Activated CD4-positive, CD25-positive, alpha-beta regulatory T cell treated with anti-CD3 and anti-CD28 coated beads, Interleukin-2, amount 50 U/mL, for 24 hours (primary cell): ENCODE measurements at regions not wholly inside any gene's neighbourhood (a gene's known extent, or its start where the extent isn't known, plus 50 kb on each side); places are given as distances from the start of the nearest gene placed in this dataset.

Experiments used
- ATAC-seq, 2 donors: fragments of 150-1000 bp; cut with Tn5 transposase; one replicate each; pipeline ENCODE4 v1.10.0; 2021; ENCODE audit warnings: mild to moderate bottlenecking in 1 of 2, moderate library complexity in 1 of 2

DNA sequence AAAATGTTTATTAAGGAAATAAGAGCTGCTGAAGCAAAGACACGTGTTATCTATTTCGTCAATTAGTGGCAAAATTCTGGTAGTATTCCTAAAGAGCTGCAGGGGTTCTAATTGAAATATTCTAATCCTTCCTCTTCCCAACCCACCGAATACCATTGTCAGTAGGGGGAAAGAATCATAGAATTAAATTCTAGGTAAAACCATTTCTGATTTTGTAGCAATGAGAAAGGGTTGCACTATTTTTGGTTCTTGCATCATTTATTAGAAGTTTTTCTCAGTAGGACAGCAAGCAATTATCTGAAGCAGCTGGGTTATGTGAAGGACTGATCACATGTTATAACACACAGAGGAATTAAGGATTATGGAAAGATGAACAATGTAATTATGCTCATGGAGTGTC, 80.3 kb upstream of the SEMA6A start:
- ATAC-seq = no peak

DNA sequence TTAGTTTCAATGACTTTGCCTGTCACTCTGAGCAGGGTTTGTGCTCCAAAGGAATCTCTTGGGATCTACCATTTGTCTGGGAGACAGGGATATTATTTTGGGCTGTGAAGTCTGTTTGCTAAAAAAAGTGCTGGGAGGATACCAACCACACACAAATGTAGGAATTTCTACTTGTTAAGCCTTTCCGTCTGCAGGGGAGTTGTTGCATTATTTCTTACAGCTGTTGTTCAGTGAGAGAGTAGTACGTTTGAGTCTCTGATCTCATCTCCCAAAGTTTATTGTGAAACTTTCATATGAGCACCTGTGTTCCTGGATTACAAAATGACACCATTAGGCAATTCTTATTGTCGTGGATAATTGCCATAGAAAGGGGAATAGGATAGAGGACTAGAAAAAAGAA, 78.3 kb upstream of the SEMA6A start:
- ATAC-seq = no peak

- ATAC-seq = no peak
Measured at GRCh38 chr5:116652196-116652729, 77.6 kb upstream of the SEMA6A start.

DNA sequence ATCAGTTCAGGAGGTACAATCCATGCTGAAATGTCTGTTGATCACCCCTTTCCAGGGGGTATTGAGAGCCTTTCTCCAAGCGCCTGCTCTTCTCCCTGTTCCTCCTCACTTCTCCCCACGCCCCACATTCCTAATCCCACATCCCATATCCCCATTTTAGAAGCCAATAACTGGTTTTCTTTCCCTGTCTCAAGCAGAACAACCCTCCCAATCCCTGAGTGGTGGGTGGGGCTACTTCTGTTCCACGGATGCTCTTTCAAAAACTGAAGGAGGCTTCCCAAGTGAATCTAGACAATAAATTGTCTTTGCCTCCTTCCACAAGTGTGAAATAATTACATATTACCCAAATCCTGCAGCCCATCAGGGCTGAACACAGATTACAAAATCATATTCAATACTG, 77.0 kb upstream of the SEMA6A start:
- no peak for ATAC-seq

DNA sequence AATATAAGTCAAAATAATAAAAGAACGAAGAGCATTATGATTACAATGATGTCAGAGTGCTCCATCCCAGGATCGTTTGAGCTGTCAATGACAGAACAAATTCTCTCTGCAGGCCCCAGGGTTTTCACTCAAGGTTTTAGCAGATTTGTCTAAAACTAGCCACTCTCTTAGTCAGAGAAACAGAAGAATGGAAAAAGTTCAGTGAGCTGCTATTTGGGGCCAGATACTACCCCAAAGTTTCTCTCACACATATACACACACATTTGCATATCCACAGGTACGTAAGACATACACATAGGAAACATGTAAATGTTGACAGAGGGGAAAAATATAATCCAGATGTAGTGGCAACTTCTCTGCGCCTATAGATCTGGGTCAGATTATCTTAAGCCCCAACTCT, 76.3 kb upstream of the SEMA6A start:
- ATAC-seq = no peak

- no peak for ATAC-seq
Measured at GRCh38 chr5:116650544-116650943, 75.9 kb upstream of the SEMA6A start.

GRCh38 chr5:116646611-116647289, 72.1 kb upstream of the SEMA6A start:
- no peak for ATAC-seq

DNA sequence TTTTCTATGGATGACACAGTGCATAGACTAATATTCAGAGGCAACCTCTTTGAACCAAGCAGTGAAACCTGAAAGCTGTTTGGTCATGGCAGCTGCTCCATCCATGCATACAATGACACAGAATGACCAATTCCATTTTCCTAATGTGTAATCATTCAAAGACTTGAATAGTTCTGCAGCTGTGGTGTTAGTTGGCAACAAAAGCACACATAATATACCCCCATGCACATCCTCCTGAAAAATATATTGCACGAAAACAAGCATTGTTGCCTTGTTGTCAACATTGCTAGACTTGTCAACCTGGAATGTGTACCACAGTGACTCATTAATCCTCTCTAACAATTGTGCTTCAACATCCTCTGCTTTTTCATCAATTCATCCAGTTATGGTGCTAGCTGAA, 71.0 kb upstream of the SEMA6A start:
- no peak for ATAC-seq

- no peak for ATAC-seq
Measured at GRCh38 chr5:116640236-116640635, 65.6 kb upstream of the SEMA6A start.

DNA sequence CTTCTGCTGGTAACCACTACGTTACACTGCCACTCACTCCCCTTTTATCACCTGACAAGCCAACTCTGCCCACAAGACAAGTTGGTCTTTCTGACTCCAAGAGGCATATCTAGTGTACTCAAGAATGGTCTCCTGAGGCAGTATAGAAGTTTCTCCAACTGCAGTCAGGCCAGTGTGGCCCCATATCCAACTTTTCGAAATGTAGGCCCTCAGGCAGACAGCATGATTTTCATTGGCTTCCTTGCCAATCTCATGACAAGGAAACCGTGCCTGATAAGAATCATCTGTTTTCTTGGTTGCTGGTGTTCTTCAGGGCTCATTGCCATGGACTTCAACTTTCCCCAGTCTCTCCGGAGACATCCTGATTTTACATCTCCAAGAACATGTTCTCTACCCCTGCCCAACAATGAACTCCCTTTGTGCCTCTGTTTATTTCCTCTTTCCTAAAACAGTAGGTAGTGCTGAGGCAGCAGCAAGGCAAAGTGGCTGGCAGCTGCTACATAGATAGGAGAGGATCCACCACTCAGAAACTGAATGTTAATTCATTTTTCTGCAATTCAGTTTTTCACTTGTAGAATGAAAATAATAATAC, 62.6 kb upstream of the SEMA6A start:
- ATAC-seq = no peak

GRCh38 chr5:116632890-116633289, 58.3 kb upstream of the SEMA6A start:
- ATAC-seq = no peak

DNA sequence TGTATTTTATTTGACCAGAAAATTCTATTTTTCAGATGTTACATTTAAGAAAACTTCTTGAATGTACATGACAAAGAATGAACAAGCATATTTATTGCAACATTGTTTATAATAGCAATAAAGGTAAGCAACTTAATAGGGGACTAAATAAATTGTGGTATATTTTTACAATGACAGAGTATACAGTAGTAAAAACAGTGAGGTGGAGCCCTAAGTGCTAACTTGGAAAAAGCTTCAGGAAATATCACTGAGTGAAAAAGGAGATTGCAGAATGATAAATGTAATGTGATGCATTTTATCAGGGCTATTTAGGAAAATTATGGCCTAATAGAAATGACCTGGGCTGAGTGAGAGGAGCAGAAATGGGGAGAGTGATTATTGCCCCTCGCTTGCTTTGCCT, 56.5 kb upstream of the SEMA6A start:
- ATAC-seq = no peak

- no peak for ATAC-seq
Measured at GRCh38 chr5:116629168-116629567, 54.5 kb upstream of the SEMA6A start.

- ATAC-seq = no peak
Measured at GRCh38 chr5:116626945-116627679, 52.5 kb upstream of the SEMA6A start.

GRCh38 chr5:116626272-116626723, 51.7 kb upstream of the SEMA6A start:
- ATAC-seq = no peak
